K562 (cell line): ENCODE measurements at regions not wholly inside any gene's neighbourhood (a gene's known extent, or its start where the extent isn't known, plus 50 kb on each side); places are given as distances from the start of the nearest gene placed in this dataset.

Source experiments
- E2F1 ChIP-seq: sonication (generic); formaldehyde crosslinking; IDR thresholded peaks from 2 replicates; pipeline ENCODE4 v1.8.1; 2023; ENCODE audit warnings: mild to moderate bottlenecking, missing genetic modification reagents, moderate library complexity
- MED1 ChIP-seq: sonication (generic); formaldehyde crosslinking; IDR thresholded peaks from 2 replicates; pipeline ENCODE4 v1.8.1; 2023; ENCODE audit warnings: missing genetic modification reagents, borderline replicate concordance
- SAP30 ChIP-seq: fragments of 200-600 bp; sonication (generic); IDR thresholded peaks from 2 replicates; pipeline ENCODE4 v1.6.1; 2012; ENCODE audit warnings: borderline replicate concordance, low read depth, mild to moderate bottlenecking, moderate library complexity, low read length, control low read depth, inconsistent platforms; ENCODE audit not compliant: insufficient read depth, poor library complexity, severe bottlenecking
- SP1 ChIP-seq: sonication (generic); formaldehyde crosslinking; IDR thresholded peaks from 2 replicates; pipeline ENCODE4 v1.8.1; 2022; ENCODE audit warnings: mild to moderate bottlenecking, missing genetic modification reagents
- ZNF121 ChIP-seq: sonication (generic); formaldehyde crosslinking; conservative IDR thresholded peaks from 2 replicates; pipeline ENCODE4 v1.8.0; 2022; ENCODE audit warnings: missing genetic modification reagents
- ZNF695 ChIP-seq: fragments of 450-650 bp; formaldehyde crosslinking; IDR thresholded peaks from 2 replicates; pipeline ENCODE4 v1.4.0; 2020; ENCODE audit warnings: mild to moderate bottlenecking, moderate library complexity
- TF ChIP-seq, protein P1 (sequence below), 3 experiments: IDR thresholded peaks in 2 of 3; conservative IDR thresholded peaks in 1 of 3; 2 replicates each; pipeline ENCODE4 v1.5.1; 2011 to 2012; ENCODE audit warnings: low read length in 3 of 3, mild to moderate bottlenecking in 3 of 3, control low read depth in 2 of 3, improper control_type of control experiment in 1 of 3, inconsistent platforms in 1 of 3, low read depth in 1 of 3, mixed read lengths in 1 of 3, moderate library complexity in 1 of 3; ENCODE audit not compliant: insufficient read depth in 2 of 3
- TF ChIP-seq, protein P2 (sequence below): sonication (generic); formaldehyde crosslinking; IDR thresholded peaks from 2 replicates; pipeline ENCODE4 v1.8.1; 2022; ENCODE audit warnings: missing genetic modification reagents

- TF ChIP-seq, protein P1, sequence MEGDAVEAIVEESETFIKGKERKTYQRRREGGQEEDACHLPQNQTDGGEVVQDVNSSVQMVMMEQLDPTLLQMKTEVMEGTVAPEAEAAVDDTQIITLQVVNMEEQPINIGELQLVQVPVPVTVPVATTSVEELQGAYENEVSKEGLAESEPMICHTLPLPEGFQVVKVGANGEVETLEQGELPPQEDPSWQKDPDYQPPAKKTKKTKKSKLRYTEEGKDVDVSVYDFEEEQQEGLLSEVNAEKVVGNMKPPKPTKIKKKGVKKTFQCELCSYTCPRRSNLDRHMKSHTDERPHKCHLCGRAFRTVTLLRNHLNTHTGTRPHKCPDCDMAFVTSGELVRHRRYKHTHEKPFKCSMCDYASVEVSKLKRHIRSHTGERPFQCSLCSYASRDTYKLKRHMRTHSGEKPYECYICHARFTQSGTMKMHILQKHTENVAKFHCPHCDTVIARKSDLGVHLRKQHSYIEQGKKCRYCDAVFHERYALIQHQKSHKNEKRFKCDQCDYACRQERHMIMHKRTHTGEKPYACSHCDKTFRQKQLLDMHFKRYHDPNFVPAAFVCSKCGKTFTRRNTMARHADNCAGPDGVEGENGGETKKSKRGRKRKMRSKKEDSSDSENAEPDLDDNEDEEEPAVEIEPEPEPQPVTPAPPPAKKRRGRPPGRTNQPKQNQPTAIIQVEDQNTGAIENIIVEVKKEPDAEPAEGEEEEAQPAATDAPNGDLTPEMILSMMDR (IDR thresholded peaks at IDR 0.05 in 2 of 3, conservative IDR thresholded peaks at IDR 0.05 in 1 of 3; ENCODE audit: insufficient read depth in 2 of 3, low read depth in 1 of 3, low read length in 3 of 3), result no peak
- TF ChIP-seq SP1 (CRISPR knock-in tag) (no peak), E2F1 (CRISPR knock-in tag) (no peak), SAP30 (no peak), ZNF121 (CRISPR knock-in tag) (no peak), MED1 (no peak), ZNF695 (CRISPR knock-in tag) (no peak)
- TF ChIP-seq, protein P2, sequence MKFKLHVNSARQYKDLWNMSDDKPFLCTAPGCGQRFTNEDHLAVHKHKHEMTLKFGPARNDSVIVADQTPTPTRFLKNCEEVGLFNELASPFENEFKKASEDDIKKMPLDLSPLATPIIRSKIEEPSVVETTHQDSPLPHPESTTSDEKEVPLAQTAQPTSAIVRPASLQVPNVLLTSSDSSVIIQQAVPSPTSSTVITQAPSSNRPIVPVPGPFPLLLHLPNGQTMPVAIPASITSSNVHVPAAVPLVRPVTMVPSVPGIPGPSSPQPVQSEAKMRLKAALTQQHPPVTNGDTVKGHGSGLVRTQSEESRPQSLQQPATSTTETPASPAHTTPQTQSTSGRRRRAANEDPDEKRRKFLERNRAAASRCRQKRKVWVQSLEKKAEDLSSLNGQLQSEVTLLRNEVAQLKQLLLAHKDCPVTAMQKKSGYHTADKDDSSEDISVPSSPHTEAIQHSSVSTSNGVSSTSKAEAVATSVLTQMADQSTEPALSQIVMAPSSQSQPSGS, result no peak
Measured at GRCh38 chr4:156472624-156473023, 499.0 kb downstream of the PDGFC start.
